Effector memory CD4-positive, alpha-beta T cell (primary cell): ENCODE measurements at regions not wholly inside any gene's neighbourhood (a gene's known extent, or its start where the extent isn't known, plus 50 kb on each side); places are given as distances from the start of the nearest gene placed in this dataset.

Experiments used
- DNase-seq, 3 donors: peaks; one replicate each; pipeline ENCODE4 v3.0.0-alpha.2; 2020
- H3K27ac ChIP-seq: 2 replicates; pipeline ENCODE4 v1.7.0; 2013; ENCODE audit warnings: mild to moderate bottlenecking, low read length, moderate library complexity; ENCODE audit not compliant: insufficient read depth, poor library complexity, severe bottlenecking
- H3K27me3 ChIP-seq: replicated peaks from 2 replicates; pipeline ENCODE4 v1.7.0; 2013; ENCODE audit warnings: mild to moderate bottlenecking, low read length; ENCODE audit not compliant: insufficient read depth, control insufficient read depth, poor library complexity, severe bottlenecking
- H3K36me3 ChIP-seq: 2 replicates; pipeline ENCODE4 v1.7.0; 2013; ENCODE audit warnings: mild to moderate bottlenecking, low read length, moderate library complexity; ENCODE audit not compliant: control insufficient read depth, insufficient read depth
- H3K4me1 ChIP-seq: 2 replicates; pipeline ENCODE4 v1.7.0; 2013; ENCODE audit warnings: low read length, mild to moderate bottlenecking; ENCODE audit not compliant: control insufficient read depth, insufficient read depth, poor library complexity, severe bottlenecking
- H3K4me3 ChIP-seq: 2 replicates; pipeline ENCODE4 v1.7.0; 2013; ENCODE audit warnings: low read length, low read depth, mild to moderate bottlenecking; ENCODE audit not compliant: insufficient read depth, poor library complexity, severe bottlenecking
- H3K9me3 ChIP-seq: 2 replicates; pipeline ENCODE4 v1.7.0; 2013; ENCODE audit warnings: mild to moderate bottlenecking, low read length, moderate library complexity; ENCODE audit not compliant: control insufficient read depth

- H3K27ac ChIP-seq, result no peak overlapping the region
- no peaks in the 10 kb centered on the region for H3K36me3 ChIP-seq
- no peak for DNase-seq
- H3K27me3 ChIP-seq, result no peaks in the 10 kb centered on the region
- H3K4me3 ChIP-seq, result no peak overlapping the region
- H3K4me1 ChIP-seq, result no peaks in the 10 kb centered on the region
- no peaks in the 10 kb centered on the region for H3K9me3 ChIP-seq
Observed at GRCh38 chr4:152045449-152045806, 284.6 kb upstream of the GATB start.

- DNase-seq, result no peak
- H3K27me3 ChIP-seq, result no peaks in the 10 kb centered on the region
- H3K27ac ChIP-seq, result no peak overlapping the region
Observed at GRCh38 chr4:152044331-152045036, 283.7 kb upstream of the GATB start.

GRCh38 chr4:152041295-152041694, 280.5 kb upstream of the GATB start:
- no peaks in the 10 kb centered on the region for H3K36me3 ChIP-seq
- no peak overlapping the region for H3K27ac ChIP-seq
- H3K9me3 ChIP-seq, result no peaks in the 10 kb centered on the region
- no peak for DNase-seq
- H3K4me3 ChIP-seq, result no peak overlapping the region
- H3K27me3 ChIP-seq, result no peaks in the 10 kb centered on the region
- no peaks in the 10 kb centered on the region for H3K4me1 ChIP-seq

More at GRCh38 chr4:152044331-152045036, 283.7 kb upstream of the GATB start:
- Histone ChIP-seq H3K36me3 (no peaks in the 10 kb centered on the region), H3K4me1 (no peaks in the 10 kb centered on the region), H3K9me3 (no peaks in the 10 kb centered on the region), H3K4me3 (no peak overlapping the region)

GRCh38 chr4:152039691-152040090, 278.9 kb upstream of the GATB start:
- Histone ChIP-seq H3K9me3 (no peaks in the 10 kb centered on the region), H3K4me3 (no peak overlapping the region), H3K27ac (no peak overlapping the region), H3K4me1 (no peaks in the 10 kb centered on the region), H3K36me3 (no peaks in the 10 kb centered on the region), H3K27me3 (no peaks in the 10 kb centered on the region)
- no peak for DNase-seq

GRCh38 chr4:152039023-152039481, 278.2 kb upstream of the GATB start:
- no peaks in the 10 kb centered on the region for H3K27me3 ChIP-seq
- no peak for DNase-seq
- no peaks in the 10 kb centered on the region for H3K36me3 ChIP-seq
- H3K9me3 ChIP-seq, result no peaks in the 10 kb centered on the region
- H3K4me1 ChIP-seq, result no peaks in the 10 kb centered on the region
- no peak overlapping the region for H3K27ac ChIP-seq
- H3K4me3 ChIP-seq, result no peak overlapping the region

GRCh38 chr4:152038238-152038637, 277.4 kb upstream of the GATB start:
- no peak for DNase-seq

GRCh38 chr4:152037435-152037834, 276.6 kb upstream of the GATB start:
- Histone ChIP-seq H3K4me1 (no peaks in the 10 kb centered on the region), H3K4me3 (no peak overlapping the region), H3K27ac (no peak overlapping the region), H3K9me3 (no peaks in the 10 kb centered on the region), H3K36me3 (no peaks in the 10 kb centered on the region), H3K27me3 (no peaks in the 10 kb centered on the region)
- no peak for DNase-seq

More at GRCh38 chr4:152038238-152038637, 277.4 kb upstream of the GATB start:
- H3K9me3 ChIP-seq, result no peaks in the 10 kb centered on the region
- no peaks in the 10 kb centered on the region for H3K4me1 ChIP-seq
- no peaks in the 10 kb centered on the region for H3K27me3 ChIP-seq
- no peak overlapping the region for H3K4me3 ChIP-seq
- H3K36me3 ChIP-seq, result no peaks in the 10 kb centered on the region
- H3K27ac ChIP-seq, result no peak overlapping the region

- no peak for DNase-seq
- H3K27me3 ChIP-seq, result no peaks in the 10 kb centered on the region
- H3K4me1 ChIP-seq, result no peaks in the 10 kb centered on the region
- H3K4me3 ChIP-seq, result no peak overlapping the region
- H3K27ac ChIP-seq, result no peak overlapping the region
- no peaks in the 10 kb centered on the region for H3K36me3 ChIP-seq
- no peaks in the 10 kb centered on the region for H3K9me3 ChIP-seq
Observed at GRCh38 chr4:152033621-152034020, 272.8 kb upstream of the GATB start.

GRCh38 chr4:152032722-152033131, 271.9 kb upstream of the GATB start:
- Histone ChIP-seq H3K9me3 (no peaks in the 10 kb centered on the region), H3K36me3 (no peaks in the 10 kb centered on the region), H3K4me1 (no peaks in the 10 kb centered on the region), H3K27me3 (no peaks in the 10 kb centered on the region), H3K27ac (no peak overlapping the region), H3K4me3 (no peak overlapping the region)
- DNase-seq, result no peak

- H3K4me1 ChIP-seq, result peaks cover 10% of the 10 kb centered on the region
- no peak overlapping the region for H3K27ac ChIP-seq
- no peaks in the 10 kb centered on the region for H3K36me3 ChIP-seq
- H3K4me3 ChIP-seq, result no peak overlapping the region
- no peaks in the 10 kb centered on the region for H3K27me3 ChIP-seq
- no peaks in the 10 kb centered on the region for H3K9me3 ChIP-seq
- no peak for DNase-seq
Observed at GRCh38 chr4:152029631-152030030, 268.8 kb upstream of the GATB start.
